Fibroblast of skin of abdomen (primary cell): ENCODE measurements at regions not wholly inside any gene's neighbourhood (a gene's known extent, or its start where the extent isn't known, plus 50 kb on each side); places are given as distances from the start of the nearest gene placed in this dataset.
"Not testable (repeated sequence)": the region's sequence is repeated elsewhere in the genome, so short reads cannot be mapped to it uniquely, and the experiment has no call there.

Experiments
- DNase-seq: peaks from one replicate; pipeline ENCODE4 v3.0.0-alpha.2; 2013

- DNase-seq = no peak
These were observed 925.8 kb downstream of the C4orf33 start for GRCh38 chr4:130021706-130022105.

GRCh38 chr4:130023088-130023487 is 927.1 kb downstream of the C4orf33 start:
- no peak for DNase-seq

GRCh38 chr4:130025701-130026100 is 929.7 kb downstream of the C4orf33 start:
- no peak for DNase-seq

- DNase-seq = no peak
These were observed 930.2 kb downstream of the C4orf33 start for GRCh38 chr4:130026185-130026584.

- DNase-seq = no peak
These were observed 932.0 kb downstream of the C4orf33 start for GRCh38 chr4:130027973-130028372.

GRCh38 chr4:130028552-130028951 is 932.6 kb downstream of the C4orf33 start:
- no peak for DNase-seq

- DNase-seq = no peak
These were observed 933.5 kb downstream of the C4orf33 start for GRCh38 chr4:130029442-130029841.

GRCh38 chr4:130031858-130032257 is 935.9 kb downstream of the C4orf33 start:
- DNase-seq = no peak

GRCh38 chr4:130033657-130034056 is 937.7 kb downstream of the C4orf33 start:
- DNase-seq = not testable (repeated sequence)

- DNase-seq = no peak
These were observed 938.9 kb downstream of the C4orf33 start for GRCh38 chr4:130034876-130035275.

- no peak for DNase-seq
These were observed 939.4 kb downstream of the C4orf33 start for GRCh38 chr4:130035391-130035790.

- DNase-seq = not testable (repeated sequence)
These were observed 941.9 kb downstream of the C4orf33 start for GRCh38 chr4:130037866-130038265.

- DNase-seq = not testable (repeated sequence)
These were observed 942.6 kb downstream of the C4orf33 start for GRCh38 chr4:130038540-130038939.

- DNase-seq = peak; percentile 73
These were observed 947.8 kb downstream of the C4orf33 start for GRCh38 chr4:130043732-130044160.

- no peak for DNase-seq
These were observed 949.0 kb downstream of the C4orf33 start for GRCh38 chr4:130044788-130045531.

GRCh38 chr4:130053723-130054122 is 957.8 kb downstream of the C4orf33 start:
- no peak for DNase-seq

GRCh38 chr4:130054908-130055307 is 959.0 kb downstream of the C4orf33 start:
- no peak for DNase-seq

- DNase-seq = no peak
These were observed 960.3 kb downstream of the C4orf33 start for GRCh38 chr4:130056286-130056685.

GRCh38 chr4:130064471-130064870 is 968.5 kb downstream of the C4orf33 start:
- no peak for DNase-seq

- DNase-seq = no peak
These were observed 971.5 kb downstream of the C4orf33 start for GRCh38 chr4:130067419-130067818.

- DNase-seq = no peak
These were observed 972.1 kb downstream of the C4orf33 start for GRCh38 chr4:130068072-130068471.

GRCh38 chr4:130071746-130072145 is 975.8 kb downstream of the C4orf33 start:
- DNase-seq = no peak

GRCh38 chr4:130073145-130073790 is 977.3 kb downstream of the C4orf33 start:
- DNase-seq = no peak

- no peak for DNase-seq
These were observed 978.1 kb downstream of the C4orf33 start for GRCh38 chr4:130074096-130074495.
